ENCODE measurements at regions not wholly inside any gene's neighbourhood (a gene's known extent, or its start where the extent isn't known, plus 50 kb on each side); places are given as distances from the start of the nearest gene placed in this dataset.

GRCh38 chr18:26772691-26773090 is 92.8 kb downstream of the AQP4 start:
- TF ChIP-seq REST (IDR thresholded peaks at IDR 0.05; ENCODE audit: insufficient read depth in 1 of 2, low read depth in 2 of 2, low read length in 2 of 2): no peak
- TF ChIP-seq POLR2AphosphoS5 (IDR thresholded peaks at IDR 0.05; ENCODE audit: low read depth, low read length): no peak
- TF ChIP-seq SIN3A (IDR thresholded peaks at IDR 0.05; ENCODE audit: borderline replicate concordance, insufficient read depth, low read length): no peak
- no peak for TF ChIP-seq TAF1 (IDR thresholded peaks at IDR 0.05; ENCODE audit: borderline replicate concordance, insufficient read depth, low read length)
- TF ChIP-seq FOXP2 (optimal IDR thresholded peaks at IDR 0.05; ENCODE audit: borderline replicate concordance, extremely low read depth, extremely low read length, insufficient read depth): no peak

Data from PFSK-1 (cell line).